ENCODE measurements at regions not wholly inside any gene's neighbourhood (a gene's known extent, or its start where the extent isn't known, plus 50 kb on each side); places are given as distances from the start of the nearest gene placed in this dataset.

GRCh38 chr6:37105148-37106050 is 64.6 kb upstream of the PIM1 start:
- no peak for DNase-seq

GRCh38 chr6:37106051-37106363 is 63.9 kb upstream of the PIM1 start:
- DNase-seq = no peak

- DNase-seq = no peak
These were observed 63.4 kb upstream of the PIM1 start for GRCh38 chr6:37106554-37106953.

GRCh38 chr6:37106982-37107491 is 62.9 kb upstream of the PIM1 start:
- DNase-seq = no peak

- peak; percentile 100 for DNase-seq
These were observed 60.0 kb upstream of the PIM1 start for GRCh38 chr6:37109714-37110499.

GRCh38 chr6:37110500-37111461 is 59.2 kb upstream of the PIM1 start:
- DNase-seq = no peak

GRCh38 chr6:37113976-37114375 is 56.0 kb upstream of the PIM1 start:
- DNase-seq = no peak

- DNase-seq = no peak
These were observed 55.3 kb upstream of the PIM1 start for GRCh38 chr6:37114612-37115011.

- no peak for DNase-seq
These were observed 54.6 kb upstream of the PIM1 start for GRCh38 chr6:37115236-37115895.

DNA sequence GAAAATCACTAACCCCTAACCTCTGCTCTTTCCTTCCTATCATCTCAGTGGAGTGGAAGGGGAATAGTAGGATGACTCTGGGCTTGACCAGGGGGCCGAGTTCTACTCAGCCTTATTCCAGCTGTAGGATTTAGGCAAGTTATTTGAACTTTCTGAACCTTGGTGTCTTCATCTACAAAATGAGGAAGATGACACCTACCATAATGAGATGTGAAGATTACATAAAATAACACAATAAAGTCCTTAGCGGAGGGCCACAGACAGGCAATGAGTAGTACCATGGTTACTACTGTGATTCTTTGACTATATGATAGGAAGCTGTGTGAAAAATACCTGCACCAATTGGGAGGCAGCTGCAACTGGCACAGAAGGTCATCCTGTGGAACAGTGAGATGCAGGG is 53.6 kb upstream of the PIM1 start:
- DNase-seq = no peak

GRCh38 chr6:37119387-37119886 is 50.5 kb upstream of the PIM1 start:
- DNase-seq = no peak
